GM12878 (cell line): ENCODE measurements at regions not wholly inside any gene's neighbourhood (a gene's known extent, or its start where the extent isn't known, plus 50 kb on each side); places are given as distances from the start of the nearest gene placed in this dataset.

Experiments used
- ATAC-seq: fragments of 200-7000 bp; cut with Tn5 transposase; 3 replicates; pipeline ENCODE4 v1.9.1; 2020; ENCODE audit warnings: mild to moderate bottlenecking, moderate library complexity
- BruUV-seq: library from RNA; stranded (reverse); fragments of 400-500 nt; replicated peaks from 2 replicates; lab custom pipeline; 2021; lab: Mats Ljungman, UMichigan
- CTCF ChIA-PET: fragments of 300-600 bp; sonication (Branson Sonifier 250); formaldehyde crosslinking; extraction: SDS; loops from one replicate; lab custom pipeline; 2021; ENCODE audit warnings: inconsistent platforms; lab: Yijun Ruan, JAX
- POLR2A ChIA-PET: fragments of 350-600 bp; formaldehyde crosslinking; extraction: SDS; loops from one replicate; lab custom pipeline; 2021; ENCODE audit warnings: inconsistent platforms; lab: Charles Lee
- RAD21 ChIA-PET: fragments of 300-600 bp; sonication (Branson Sonifier 250); formaldehyde crosslinking; loops from one replicate; lab custom pipeline; 2023; ENCODE audit warnings: antibody characterized with exemption; ENCODE audit not compliant: unreplicated experiment; lab: Charles Lee
- SMC1A ChIA-PET: fragments of 300-600 bp; sonication (Branson Sonifier 250); formaldehyde crosslinking; loops from one replicate; lab custom pipeline; 2023; ENCODE audit not compliant: unreplicated experiment, uncharacterized antibody; lab: Charles Lee
- DNase-seq: peaks from one replicate; pipeline ENCODE4 v3.0.0-alpha.2; 2011; ENCODE audit warnings: low read depth, low spot score
- FAIRE-seq: peaks from 3 replicates; lab custom pipeline; 2011; peaks lifted over from hg19 to GRCh38; lab: Jason Lieb, UNC
- H2AFZ ChIP-seq: 2 replicates; pipeline ENCODE4 v1.6.0; 2011; ENCODE audit warnings: low read depth, low read length, control low read depth; ENCODE audit not compliant: control insufficient read depth
- H3K27ac ChIP-seq: 2 replicates; pipeline ENCODE4 v1.5.1; 2011; ENCODE audit warnings: control low read depth; ENCODE audit not compliant: control insufficient read depth, insufficient read depth
- H3K27me3 ChIP-seq, 2 experiments: replicated peaks in 1 of 2; 2 replicates each; pipeline versions ENCODE4 v1.6.0 to v1.6.1; 2011; ENCODE audit warnings: low read length in 1 of 2; ENCODE audit not compliant: control insufficient read depth in 2 of 2, insufficient read depth in 2 of 2
- H3K36me3 ChIP-seq, 2 experiments: 2 replicates each; pipeline ENCODE4 v1.5.1; 2011; ENCODE audit warnings: low read length in 1 of 2; ENCODE audit not compliant: control insufficient read depth in 2 of 2, insufficient read depth in 2 of 2
- H3K4me1 ChIP-seq: 2 replicates; pipeline ENCODE4 v1.6.1; 2011; ENCODE audit warnings: mild to moderate bottlenecking, low read length, moderate library complexity, mixed read lengths; ENCODE audit not compliant: control insufficient read depth, insufficient read depth
- H3K4me2 ChIP-seq: 2 replicates; pipeline ENCODE4 v1.6.0; 2011; ENCODE audit warnings: control low read depth; ENCODE audit not compliant: control insufficient read depth, insufficient read depth
- H3K4me3 ChIP-seq: fragments of 200-600 bp; sonication (generic); 2 replicates; pipeline ENCODE4 v1.5.1; 2016
- H3K79me2 ChIP-seq: 2 replicates; pipeline ENCODE4 v1.6.0; 2011; ENCODE audit warnings: low read length; ENCODE audit not compliant: control insufficient read depth, insufficient read depth
- H3K9ac ChIP-seq: 2 replicates; pipeline ENCODE4 v1.8.0; 2011; ENCODE audit warnings: low read length, control low read depth, mixed read lengths; ENCODE audit not compliant: control insufficient read depth, insufficient read depth
- H3K9me3 ChIP-seq: replicated peaks from 3 replicates; pipeline ENCODE4 v1.5.1; 2011; ENCODE audit warnings: mild to moderate bottlenecking, low read length; ENCODE audit not compliant: control insufficient read depth, insufficient read depth
- H4K20me1 ChIP-seq: 2 replicates; pipeline ENCODE4 v1.6.0; 2011; ENCODE audit not compliant: control insufficient read depth, insufficient read depth
- BHLHE40 ChIP-seq, 2 experiments: fragments of 450-650 bp in 1 of 2; IDR thresholded peaks; 2 replicates each; pipeline ENCODE4 v1.6.1; 2011 to 2017; ENCODE audit warnings: low read depth in 2 of 2, borderline replicate concordance in 1 of 2, improper control_type of control experiment in 1 of 2, low read length in 1 of 2, mild to moderate bottlenecking in 1 of 2
- BRCA1 ChIP-seq: IDR thresholded peaks from 2 replicates; pipeline ENCODE4 v1.6.1; 2011; ENCODE audit warnings: low read depth, low read length, improper control_type of control experiment
- CBFB ChIP-seq: IDR thresholded peaks from 2 replicates; pipeline ENCODE4 v1.6.1; 2016; ENCODE audit warnings: antibody characterized with exemption, low read depth
- IKZF1 ChIP-seq: fragments of 450-650 bp; conservative IDR thresholded peaks from 2 replicates; pipeline ENCODE4 v1.6.1; 2017; ENCODE audit warnings: antibody characterized with exemption, mild to moderate bottlenecking
- IRF3 ChIP-seq: fragments of 450-650 bp; IDR thresholded peaks from 2 replicates; pipeline ENCODE4 v1.6.1; 2014; ENCODE audit warnings: mild to moderate bottlenecking
- JUNB ChIP-seq: IDR thresholded peaks from 2 replicates; pipeline ENCODE4 v1.6.1; 2016; ENCODE audit warnings: antibody characterized with exemption, mild to moderate bottlenecking
- KLF5 ChIP-seq: fragments of 450-650 bp; IDR thresholded peaks from 2 replicates; pipeline ENCODE4 v1.6.1; 2014; ENCODE audit warnings: mild to moderate bottlenecking; ENCODE audit not compliant: partially characterized antibody
- NKRF ChIP-seq: fragments of 450-650 bp; conservative IDR thresholded peaks from 2 replicates; pipeline ENCODE4 v1.6.1; 2017; ENCODE audit warnings: mild to moderate bottlenecking, moderate library complexity
- STAT3 ChIP-seq: IDR thresholded peaks from 2 replicates; pipeline ENCODE4 v1.6.1; 2011; ENCODE audit warnings: low read depth, low read length, improper control_type of control experiment
- TCF12 ChIP-seq: IDR thresholded peaks from 2 replicates; pipeline ENCODE4 v1.6.1; 2011; ENCODE audit warnings: low read depth, mild to moderate bottlenecking, low read length
- WGBS: methylation state at CpG from one replicate; pipeline ENCODE4 v1.1.6; 2016; ENCODE audit warnings: low lambda C conversion rate; ENCODE audit not compliant: insufficient replicate concordance, insufficient coverage; ENCODE audit errors: missing lambda C conversion rate; 5-methylcytosine and 5-hydroxymethylcytosine counted together
- in situ Hi-C: fragments of 300-500 bp; cut with MboI; formaldehyde crosslinking; loops from 9 replicates; pipeline ENCODE4 v1.14.3; 2018; ENCODE audit warnings: mixed read lengths
- intact Hi-C: fragments of 100-400 bp; cut with micrococcal nuclease; formaldehyde crosslinking; loops from one replicate; pipeline ENCODE4 v1.14.2; 2022; ENCODE audit not compliant: unreplicated experiment
- TF ChIP-seq, protein P1 (sequence below): fragments of 150-350 bp; IDR thresholded peaks from 2 replicates; pipeline ENCODE4 v1.6.1; 2016; ENCODE audit warnings: low read depth, low read length

DNA sequence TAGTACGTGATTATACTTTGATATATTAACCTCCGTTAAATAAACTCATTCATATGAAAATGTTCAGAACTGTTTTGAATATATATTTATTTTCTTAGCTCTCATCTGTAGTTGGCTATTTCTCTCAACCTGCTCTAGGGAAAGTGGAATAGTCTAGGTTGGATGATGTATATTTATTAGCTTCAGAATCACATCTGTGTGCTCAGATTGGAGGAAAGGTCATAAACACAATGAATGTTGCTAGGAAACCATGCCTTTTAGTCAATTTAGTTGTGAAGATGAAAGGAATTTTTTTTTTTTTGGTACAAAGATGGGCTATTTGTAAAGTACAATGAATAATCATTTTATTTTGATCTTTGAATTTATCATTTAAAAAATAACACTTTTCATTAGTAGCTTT, 439.1 kb downstream of the FOXG1 start (continued):
- TF ChIP-seq NKRF: no peak
- TF ChIP-seq STAT3: no peak
- no peak for TF ChIP-seq JUNB
- TF ChIP-seq IRF3: no peak
- TF ChIP-seq CBFB: no peak
- no peak for TF ChIP-seq TCF12

DNA sequence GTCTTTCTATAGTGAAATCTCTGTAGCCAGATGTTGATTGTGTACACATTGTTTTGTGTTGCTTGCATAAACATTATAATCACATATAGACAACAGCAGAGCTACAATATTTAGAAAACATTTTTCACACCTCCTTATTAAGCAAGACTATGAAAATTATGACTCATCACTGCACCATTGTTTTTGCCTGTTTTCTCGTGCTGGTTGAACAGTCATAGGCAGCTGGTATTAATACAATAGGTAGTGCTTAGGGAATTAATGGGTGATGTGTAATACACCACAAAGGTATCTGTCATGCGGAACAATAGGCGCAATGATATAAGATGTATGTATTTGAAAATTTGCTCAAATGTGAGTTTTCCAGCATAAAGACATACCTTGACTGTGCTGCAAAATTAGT, 449.3 kb downstream of the FOXG1 start:
- DNase-seq (no peak), ATAC-seq (peak; percentile 88), FAIRE-seq (no peak)
- no peak overlapping the region for H3K27ac ChIP-seq
- no peaks in the 10 kb centered on the region for H3K79me2 ChIP-seq
- no TSS peak for BruUV-seq
- CTCF ChIA-PET: no interaction called here
- H4K20me1 ChIP-seq: no peaks in the 10 kb centered on the region
- no peak overlapping the region for H2AFZ ChIP-seq
- no peak overlapping the region for H3K9ac ChIP-seq
- in situ Hi-C loops (loop anchor here (25.0 kb wide), 1 partner anchor 454 kb away; the partner anchor contains the start of gene FOXG1), intact Hi-C loops (no loop called here)
- H3K36me3 ChIP-seq: no peaks in the 10 kb centered on the region
- no peak overlapping the region for H3K4me2 ChIP-seq
- TF ChIP-seq IKZF1 (no peak), KLF5 (no peak), BRCA1 (no peak), BHLHE40 (IDR thresholded peaks at IDR 0.05; ENCODE audit: borderline replicate concordance in 1 of 2, low read depth in 2 of 2, low read length in 1 of 2) (peak in 1 of 2 experiments; percentile 21; a peak in 1 of 4 replicates), CBFB (no peak)
- TF ChIP-seq, protein P1, sequence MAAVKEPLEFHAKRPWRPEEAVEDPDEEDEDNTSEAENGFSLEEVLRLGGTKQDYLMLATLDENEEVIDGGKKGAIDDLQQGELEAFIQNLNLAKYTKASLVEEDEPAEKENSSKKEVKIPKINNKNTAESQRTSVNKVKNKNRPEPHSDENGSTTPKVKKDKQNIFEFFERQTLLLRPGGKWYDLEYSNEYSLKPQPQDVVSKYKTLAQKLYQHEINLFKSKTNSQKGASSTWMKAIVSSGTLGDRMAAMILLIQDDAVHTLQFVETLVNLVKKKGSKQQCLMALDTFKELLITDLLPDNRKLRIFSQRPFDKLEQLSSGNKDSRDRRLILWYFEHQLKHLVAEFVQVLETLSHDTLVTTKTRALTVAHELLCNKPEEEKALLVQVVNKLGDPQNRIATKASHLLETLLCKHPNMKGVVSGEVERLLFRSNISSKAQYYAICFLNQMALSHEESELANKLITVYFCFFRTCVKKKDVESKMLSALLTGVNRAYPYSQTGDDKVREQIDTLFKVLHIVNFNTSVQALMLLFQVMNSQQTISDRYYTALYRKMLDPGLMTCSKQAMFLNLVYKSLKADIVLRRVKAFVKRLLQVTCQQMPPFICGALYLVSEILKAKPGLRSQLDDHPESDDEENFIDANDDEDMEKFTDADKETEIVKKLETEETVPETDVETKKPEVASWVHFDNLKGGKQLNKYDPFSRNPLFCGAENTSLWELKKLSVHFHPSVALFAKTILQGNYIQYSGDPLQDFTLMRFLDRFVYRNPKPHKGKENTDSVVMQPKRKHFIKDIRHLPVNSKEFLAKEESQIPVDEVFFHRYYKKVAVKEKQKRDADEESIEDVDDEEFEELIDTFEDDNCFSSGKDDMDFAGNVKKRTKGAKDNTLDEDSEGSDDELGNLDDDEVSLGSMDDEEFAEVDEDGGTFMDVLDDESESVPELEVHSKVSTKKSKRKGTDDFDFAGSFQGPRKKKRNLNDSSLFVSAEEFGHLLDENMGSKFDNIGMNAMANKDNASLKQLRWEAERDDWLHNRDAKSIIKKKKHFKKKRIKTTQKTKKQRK: no peak
- H3K9me3 ChIP-seq: no peaks in the 10 kb centered on the region
- SMC1A ChIA-PET: interaction anchor here (1.0 kb wide), 1 partner anchor 12 kb away, joined by 3 read pairs; no protein-coding TSS in a partner anchor
- 43% methylated on average over 3 of the region's 3 CpGs for WGBS
- no peak overlapping the region for H3K4me3 ChIP-seq
- POLR2A ChIA-PET: no interaction called here
- no peaks in the 10 kb centered on the region for H3K4me1 ChIP-seq
- no peaks in the 10 kb centered on the region for H3K27me3 ChIP-seq
- RAD21 ChIA-PET: no interaction called here
